GM20000 (cell line): ENCODE measurements at regions not wholly inside any gene's neighbourhood (a gene's known extent, or its start where the extent isn't known, plus 50 kb on each side); places are given as distances from the start of the nearest gene placed in this dataset.

Source experiments
- DNase-seq: peaks from one replicate; pipeline ENCODE4 v3.0.0; 2012; ENCODE audit warnings: low spot score
- CTCF ChIP-seq: IDR thresholded peaks from 2 replicates; pipeline ENCODE4 v1.5.1; 2012; ENCODE audit warnings: mild to moderate bottlenecking, control low read depth; ENCODE audit errors: extremely low read depth, missing control alignments

- TF ChIP-seq CTCF: no peak
- DNase-seq: no peak
Observed at GRCh38 chr10:124341768-124342135, 77.0 kb downstream of the OAT start.

- DNase-seq: no peak
- no peak for TF ChIP-seq CTCF
Observed at GRCh38 chr10:124340033-124340760, 78.5 kb downstream of the OAT start.

GRCh38 chr10:124339119-124340032, 79.3 kb downstream of the OAT start:
- no peak for DNase-seq
- TF ChIP-seq CTCF: no peak

GRCh38 chr10:124338276-124338925, 80.3 kb downstream of the OAT start:
- DNase-seq: no peak
- no peak for TF ChIP-seq CTCF

- no peak for DNase-seq
- no peak for TF ChIP-seq CTCF
Observed at GRCh38 chr10:124336186-124336585, 82.5 kb downstream of the OAT start.

- no peak for TF ChIP-seq CTCF
- no peak for DNase-seq
Observed at GRCh38 chr10:124333931-124334330, 84.8 kb downstream of the OAT start.

GRCh38 chr10:124332426-124332825, 86.3 kb downstream of the OAT start:
- no peak for TF ChIP-seq CTCF
- no peak for DNase-seq
